H4 (cell line): ENCODE measurements at regions not wholly inside any gene's neighbourhood (a gene's known extent, or its start where the extent isn't known, plus 50 kb on each side); places are given as distances from the start of the nearest gene placed in this dataset.

ENCODE experiments used
- DNase-seq: peaks from one replicate; pipeline ENCODE4 v3.0.0-alpha.2; 2015; ENCODE audit warnings: low spot score

DNA sequence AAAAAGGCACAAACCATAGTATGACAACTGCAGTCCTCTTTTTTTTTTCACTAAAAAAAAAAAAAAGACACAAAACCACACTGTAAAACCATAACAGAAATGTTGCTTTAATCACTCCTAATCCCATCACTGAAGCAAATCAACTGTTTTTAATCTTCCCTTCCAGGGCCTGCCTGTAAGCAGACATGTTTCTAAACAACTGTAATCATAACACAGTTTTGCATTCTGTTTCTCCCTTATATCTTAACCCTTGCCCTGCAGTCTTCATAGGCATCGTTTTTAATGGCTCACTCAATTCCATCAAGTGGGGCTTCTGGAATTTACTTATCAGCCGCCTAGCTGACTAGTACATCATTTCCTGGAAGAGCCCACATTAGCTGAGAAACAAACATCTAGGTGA is 111.0 kb upstream of the SLC25A48 start:
- no peak for DNase-seq

GRCh38 chr5:135721548-135722090 is 112.8 kb upstream of the SLC25A48 start:
- DNase-seq = no peak

- no peak for DNase-seq
These were observed 114.3 kb upstream of the SLC25A48 start for GRCh38 chr5:135720191-135720590.

DNA sequence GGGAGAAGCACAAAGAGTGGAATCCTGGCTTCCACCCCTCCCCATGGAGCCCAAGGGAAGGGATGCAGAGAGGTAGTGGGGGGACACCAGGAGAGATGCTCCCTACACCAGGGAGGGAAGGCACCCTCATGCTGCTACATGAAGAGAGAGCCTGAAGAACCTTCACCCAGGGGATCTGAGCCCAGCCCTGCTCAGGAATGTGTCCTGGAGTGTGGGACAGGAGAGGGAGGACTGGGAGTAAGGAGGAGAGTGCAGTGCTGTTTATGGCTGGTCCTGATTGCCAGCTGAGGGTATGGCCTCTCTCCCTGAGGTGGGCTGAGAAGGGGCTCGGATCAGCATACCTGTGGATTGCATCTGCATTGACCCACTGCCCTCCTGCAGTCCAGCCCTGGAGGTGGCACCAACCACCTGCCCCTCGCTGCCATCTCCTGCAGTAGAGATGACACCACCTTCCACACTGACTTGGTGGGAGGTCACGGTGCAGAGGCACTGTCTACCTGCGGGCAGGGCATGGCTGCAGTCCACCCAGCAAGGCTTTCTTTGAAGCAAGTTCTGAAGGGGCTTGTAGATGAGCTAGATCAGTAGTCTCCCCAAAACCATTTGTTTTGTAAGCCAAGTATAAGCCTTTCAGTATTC is 114.9 kb upstream of the SLC25A48 start:
- no peak for DNase-seq

DNA sequence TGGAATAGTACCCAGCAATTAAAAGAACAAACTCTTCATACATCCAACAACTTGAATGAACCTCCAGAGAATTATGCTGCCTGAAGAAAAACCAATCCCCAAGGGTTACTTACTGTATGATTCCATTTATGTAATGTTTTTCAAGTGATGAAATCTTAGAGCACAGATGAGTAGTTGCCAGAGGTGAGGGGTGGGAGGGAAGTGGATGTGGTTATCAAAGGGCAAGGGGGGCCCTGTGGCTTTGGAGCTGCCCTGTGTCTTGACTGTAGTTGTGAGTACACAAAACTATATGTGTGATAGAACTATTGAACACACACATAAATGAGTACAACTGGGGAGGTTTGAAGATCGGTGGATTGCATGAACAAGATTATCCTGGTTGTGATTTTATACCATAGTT is 115.8 kb upstream of the SLC25A48 start:
- no peak for DNase-seq

GRCh38 chr5:135718151-135718550 is 116.3 kb upstream of the SLC25A48 start:
- peak; percentile 85 for DNase-seq

DNA sequence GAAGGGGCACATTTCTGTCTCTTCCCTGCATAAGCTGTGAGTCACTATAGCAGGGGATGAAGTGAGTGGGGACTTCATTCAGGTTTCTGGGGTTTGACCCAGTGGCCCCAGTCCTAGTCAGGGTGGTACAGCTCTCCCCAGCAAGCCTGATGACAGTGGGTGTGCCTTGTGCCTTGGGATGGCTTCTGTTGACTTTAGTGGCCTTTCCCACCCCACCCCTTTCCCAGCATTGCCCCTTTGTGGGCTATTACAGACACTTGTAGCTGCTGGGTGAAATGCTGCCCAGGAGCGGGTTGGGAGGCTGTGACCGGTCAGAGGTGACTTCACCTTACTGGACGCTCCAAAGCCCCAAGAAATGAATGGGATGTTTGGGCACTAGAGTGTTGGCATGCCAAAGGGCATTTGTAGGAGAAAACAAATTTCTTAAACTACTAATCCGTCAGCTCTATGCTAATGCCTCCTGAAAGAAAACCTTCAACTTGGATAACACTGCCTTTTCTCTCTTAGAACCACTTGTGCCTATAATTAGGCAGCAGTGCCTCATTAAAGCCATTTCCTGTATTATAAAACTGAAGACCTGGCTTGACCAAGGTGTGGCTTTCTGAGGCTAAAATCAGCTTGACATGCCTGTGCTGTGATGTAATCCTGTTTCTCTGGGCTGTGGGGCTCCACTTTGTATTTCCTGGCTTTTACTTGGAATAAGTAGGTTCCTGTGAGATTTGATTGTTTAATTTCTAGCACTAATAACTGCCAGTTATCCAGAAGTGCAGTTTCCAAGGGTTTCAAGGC is 119.0 kb upstream of the SLC25A48 start:
- DNase-seq = peak; percentile 58

GRCh38 chr5:135714126-135714894 is 120.2 kb upstream of the SLC25A48 start:
- DNase-seq = peak; percentile 88

DNA sequence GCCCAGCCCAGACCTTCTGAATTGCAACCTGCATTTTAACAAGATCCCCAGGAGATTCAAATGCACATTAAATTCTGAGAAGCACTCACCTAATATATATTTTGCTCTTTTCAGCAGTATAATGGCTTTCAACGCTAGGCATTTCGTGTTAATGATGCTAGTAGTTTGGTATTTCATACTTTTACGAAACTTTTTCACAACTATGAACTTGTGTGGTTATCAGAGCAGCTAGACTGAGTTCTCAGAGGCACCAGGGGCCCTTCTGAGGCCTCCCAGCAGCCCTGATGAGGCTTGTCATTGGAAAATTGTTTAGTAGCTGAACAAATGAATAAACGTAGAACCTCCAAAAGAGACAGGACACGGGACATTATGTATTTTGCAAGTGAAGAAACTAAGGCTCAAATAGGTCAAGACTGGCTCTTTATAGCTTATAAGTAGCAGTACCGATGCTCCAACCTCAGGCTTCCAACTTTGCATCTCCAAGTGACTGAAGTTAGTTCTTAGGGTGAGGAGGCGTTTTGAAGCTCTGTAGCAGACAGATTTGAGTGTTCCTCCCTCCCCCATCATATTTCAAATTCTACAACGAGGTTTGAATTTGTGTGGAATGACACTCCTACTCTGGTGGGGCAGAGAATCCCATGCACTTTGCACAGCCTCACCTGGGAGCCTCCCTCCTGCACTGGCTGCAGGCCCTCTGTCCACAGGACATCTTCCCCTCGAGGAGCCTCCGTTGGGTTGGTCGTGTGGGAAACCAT is 121.1 kb upstream of the SLC25A48 start:
- no peak for DNase-seq

GRCh38 chr5:135711911-135712310 is 122.6 kb upstream of the SLC25A48 start:
- no peak for DNase-seq

GRCh38 chr5:135710045-135710675 is 124.3 kb upstream of the SLC25A48 start:
- no peak for DNase-seq

GRCh38 chr5:135709208-135709575 is 125.3 kb upstream of the SLC25A48 start:
- no peak for DNase-seq

- DNase-seq = no peak
These were observed 125.8 kb upstream of the SLC25A48 start for GRCh38 chr5:135708481-135709207.

GRCh38 chr5:135707302-135707701 is 127.2 kb upstream of the SLC25A48 start:
- no peak for DNase-seq

GRCh38 chr5:135706893-135707292 is 127.6 kb upstream of the SLC25A48 start:
- DNase-seq = no peak

DNA sequence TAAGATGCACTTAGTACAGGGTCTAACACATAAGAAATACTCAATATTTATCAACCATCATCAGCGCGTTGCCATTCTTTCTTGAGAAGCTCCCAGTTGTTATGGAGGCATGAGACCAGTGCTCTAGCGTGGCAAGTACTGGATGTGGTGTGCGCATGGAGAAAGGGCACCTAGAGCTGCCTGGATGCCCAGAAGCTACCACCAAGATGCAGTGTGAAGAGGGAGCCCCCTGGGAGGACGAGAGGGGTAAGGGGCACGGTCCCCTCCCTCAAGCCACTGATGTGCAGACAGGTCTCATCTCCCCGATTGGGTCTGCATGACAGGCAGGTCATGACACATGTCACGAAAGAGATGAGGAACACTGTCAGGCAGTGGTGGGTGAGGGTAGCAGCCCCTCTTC is 127.7 kb upstream of the CXCL14 start:
- DNase-seq = no peak

DNA sequence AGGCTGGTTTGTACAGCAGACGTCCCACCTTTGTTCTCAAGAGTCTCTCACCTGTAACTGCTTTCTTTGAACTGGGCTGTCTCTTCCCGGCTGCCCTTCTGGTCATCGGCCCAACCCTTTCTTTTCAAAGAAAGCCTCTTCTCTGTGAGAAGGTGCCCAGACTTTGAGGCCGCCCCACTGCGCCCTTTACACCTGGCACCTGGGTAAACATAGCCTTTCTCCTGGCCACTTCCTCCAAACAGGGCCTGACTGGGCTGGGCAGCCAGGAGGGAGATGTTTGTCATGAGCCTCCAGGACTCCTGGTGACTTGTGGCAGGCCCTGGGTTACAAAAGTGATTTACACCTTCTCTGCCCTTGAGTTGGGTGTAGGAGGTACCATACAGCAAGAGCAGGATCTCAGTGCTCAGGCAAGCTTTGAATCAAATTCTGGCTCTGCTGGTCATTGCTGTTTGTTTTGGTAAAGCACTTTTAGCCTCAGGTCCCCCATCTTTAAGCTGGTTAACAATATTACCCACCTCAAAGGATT is 127.2 kb upstream of the CXCL14 start:
- no peak for DNase-seq

GRCh38 chr5:135705141-135705631 is 126.4 kb upstream of the CXCL14 start:
- DNase-seq = peak; percentile 70

GRCh38 chr5:135704616-135705015 is 125.8 kb upstream of the CXCL14 start:
- no peak for DNase-seq

- DNase-seq = no peak
These were observed 124.3 kb upstream of the CXCL14 start for GRCh38 chr5:135703016-135703550.
